IMR-90 (cell line): ENCODE measurements at regions not wholly inside any gene's neighbourhood (a gene's known extent, or its start where the extent isn't known, plus 50 kb on each side); places are given as distances from the start of the nearest gene placed in this dataset.

Source experiments
- ATAC-seq: fragments of 200-7000 bp; cut with Tn5 transposase; 2 replicates; pipeline ENCODE4 v1.9.1; 2020; ENCODE audit warnings: low read depth, mild to moderate bottlenecking, moderate library complexity
- BruUV-seq: library from RNA; stranded (reverse); fragments of 400-500 nt; replicated peaks from 2 replicates; lab custom pipeline; 2021; lab: Mats Ljungman, UMichigan
- CTCF ChIA-PET: fragments of 300-600 bp; formaldehyde crosslinking; extraction: SDS; loops from one replicate; lab custom pipeline; 2021; ENCODE audit warnings: antibody characterized with exemption; lab: Yijun Ruan, JAX
- POLR2A ChIA-PET: fragments of 300-600 bp; sonication (Branson Sonifier 250); formaldehyde crosslinking; loops from one replicate; lab custom pipeline; 2022; ENCODE audit warnings: antibody characterized with exemption; ENCODE audit not compliant: unreplicated experiment; lab: Charles Lee
- DNase-seq: peaks from one replicate; pipeline ENCODE4 v3.0.0; 2013
- H2AFZ ChIP-seq: replicated peaks from 2 replicates; pipeline ENCODE3; 2013; ENCODE audit warnings: low read length, mild to moderate bottlenecking; ENCODE audit not compliant: poor library complexity
- H2AK5ac ChIP-seq: 2 replicates; pipeline ENCODE4 v1.6.1; 2013; ENCODE audit warnings: low read depth, low read length, inconsistent platforms
- H2AK9ac ChIP-seq: replicated peaks from 2 replicates; pipeline ENCODE3; 2013; ENCODE audit warnings: mild to moderate bottlenecking, low read depth, low read length, moderate library complexity; ENCODE audit not compliant: poor library complexity
- H2BK120ac ChIP-seq: 2 replicates; pipeline ENCODE4 v1.6.1; 2013; ENCODE audit warnings: low read depth, low read length, inconsistent platforms
- H2BK15ac ChIP-seq: 3 replicates; pipeline ENCODE4 v1.6.1; 2013; ENCODE audit warnings: low read depth, low read length, inconsistent platforms
- H2BK20ac ChIP-seq: 2 replicates; pipeline ENCODE4 v1.6.1; 2013; ENCODE audit warnings: low read depth, mild to moderate bottlenecking, inconsistent platforms, low read length, moderate library complexity
- H2BK5ac ChIP-seq: 2 replicates; pipeline ENCODE4 v1.6.1; 2013; ENCODE audit warnings: mild to moderate bottlenecking, low read depth, low read length, inconsistent platforms; ENCODE audit not compliant: poor library complexity, severe bottlenecking
- H3K14ac ChIP-seq: replicated peaks from 2 replicates; pipeline ENCODE4 v1.6.1; 2013; ENCODE audit warnings: low read depth, low read length, inconsistent platforms
- H3K18ac ChIP-seq: 2 replicates; pipeline ENCODE4 v1.6.1; 2013; ENCODE audit warnings: low read depth, low read length, control low read depth
- H3K23ac ChIP-seq: 2 replicates; pipeline ENCODE4 v1.6.1; 2013; ENCODE audit warnings: low read depth, low read length, inconsistent platforms
- H3K27ac ChIP-seq: 2 replicates; pipeline ENCODE4 v1.5.1; 2013; ENCODE audit warnings: mild to moderate bottlenecking, control low read depth, low read length; ENCODE audit not compliant: insufficient read depth
- H3K27me3 ChIP-seq: 2 replicates; pipeline ENCODE4 v1.6.1; 2013; ENCODE audit warnings: low read length; ENCODE audit not compliant: control insufficient read depth, insufficient read depth
- H3K36me3 ChIP-seq: 2 replicates; pipeline ENCODE4 v1.6.1; 2013; ENCODE audit warnings: low read length, mixed read lengths; ENCODE audit not compliant: control insufficient read depth, insufficient read depth
- H3K4ac ChIP-seq: 2 replicates; pipeline ENCODE4 v1.6.1; 2013; ENCODE audit warnings: low read depth, low read length, inconsistent platforms
- H3K4me1 ChIP-seq: 2 replicates; pipeline ENCODE4 v1.6.1; 2013; ENCODE audit warnings: low read length, mixed read lengths; ENCODE audit not compliant: control insufficient read depth, insufficient read depth
- H3K4me2 ChIP-seq: 2 replicates; pipeline ENCODE4 v1.6.1; 2013; ENCODE audit warnings: low read depth, mild to moderate bottlenecking, control low read depth, low read length, moderate library complexity
- H3K4me3 ChIP-seq: 2 replicates; pipeline ENCODE4 v1.5.1; 2013; ENCODE audit warnings: low read depth, mild to moderate bottlenecking, control low read depth, low read length, moderate library complexity; ENCODE audit not compliant: insufficient read depth
- H3K56ac ChIP-seq: 2 replicates; pipeline ENCODE4 v1.6.1; 2013; ENCODE audit warnings: low read length, inconsistent platforms; ENCODE audit not compliant: insufficient read depth; ENCODE audit errors: extremely low read depth
- H3K79me1 ChIP-seq, 2 experiments: 2 replicates each; pipeline ENCODE4 v1.6.1; 2013; ENCODE audit warnings: low read length in 2 of 2, inconsistent platforms in 1 of 2, low read depth in 1 of 2
- H3K9ac ChIP-seq: 2 replicates; pipeline ENCODE4 v1.6.1; 2013; ENCODE audit warnings: low read depth, low read length, control low read depth
- H3K9me1 ChIP-seq: 2 replicates; pipeline ENCODE4 v1.6.1; 2013; ENCODE audit warnings: low read length, inconsistent platforms; ENCODE audit not compliant: insufficient read depth
- H3K9me3 ChIP-seq: 2 replicates; pipeline ENCODE4 v1.6.1; 2013; ENCODE audit warnings: low read length; ENCODE audit not compliant: control insufficient read depth, insufficient read depth
- H4K20me1 ChIP-seq: 2 replicates; pipeline ENCODE4 v1.6.1; 2013; ENCODE audit warnings: low read length, inconsistent platforms; ENCODE audit not compliant: insufficient read depth
- H4K5ac ChIP-seq: 2 replicates; pipeline ENCODE4 v1.6.1; 2013; ENCODE audit warnings: mild to moderate bottlenecking, low read depth, low read length, control low read depth
- H4K8ac ChIP-seq, 2 experiments: 2 replicates each; pipeline ENCODE4 v1.6.1; 2013; ENCODE audit warnings: low read depth in 2 of 2, low read length in 2 of 2, control low read depth in 1 of 2, inconsistent platforms in 1 of 2
- H4K91ac ChIP-seq: 2 replicates; pipeline ENCODE4 v1.6.1; 2013; ENCODE audit warnings: low read depth, low read length, inconsistent platforms; ENCODE audit not compliant: insufficient read depth
- BHLHE40 ChIP-seq: fragments of 150-350 bp; IDR thresholded peaks from 2 replicates; pipeline ENCODE4 v1.6.1; 2016; ENCODE audit warnings: mild to moderate bottlenecking, low read depth, low read length
- CEBPB ChIP-seq: IDR thresholded peaks from 2 replicates; pipeline ENCODE4 v1.6.1; 2012; ENCODE audit warnings: low read depth, low read length, improper control_type of control experiment
- CTCF ChIP-seq: conservative IDR thresholded peaks from 2 replicates; pipeline ENCODE4 v1.5.1; 2012; ENCODE audit warnings: mild to moderate bottlenecking, low read depth, low read length, improper control_type of control experiment
- ELK1 ChIP-seq: fragments of 150-350 bp; IDR thresholded peaks from 2 replicates; pipeline ENCODE4 v1.6.1; 2016; ENCODE audit warnings: low read depth, mild to moderate bottlenecking, low read length, moderate library complexity, borderline replicate concordance
- MAFK ChIP-seq: IDR thresholded peaks from 2 replicates; pipeline ENCODE4 v1.6.1; 2012; ENCODE audit warnings: low read depth, low read length, improper control_type of control experiment
- MAZ ChIP-seq: IDR thresholded peaks from 2 replicates; pipeline ENCODE4 v1.6.1; 2012; ENCODE audit warnings: low read depth, mild to moderate bottlenecking, low read length, improper control_type of control experiment, moderate library complexity, borderline replicate concordance
- MXI1 ChIP-seq: IDR thresholded peaks from 2 replicates; pipeline ENCODE4 v1.6.1; 2012; ENCODE audit warnings: low read depth, mild to moderate bottlenecking, low read length, moderate library complexity, borderline replicate concordance
- NFE2L2 ChIP-seq: fragments of 150-350 bp; IDR thresholded peaks from 2 replicates; pipeline ENCODE4 v1.6.1; 2016; ENCODE audit warnings: low read depth, mild to moderate bottlenecking, low read length
- RAD21 ChIP-seq: IDR thresholded peaks from 2 replicates; pipeline ENCODE4 v1.6.1; 2012; ENCODE audit warnings: low read length, improper control_type of control experiment
- RCOR1 ChIP-seq: IDR thresholded peaks from 2 replicates; pipeline ENCODE4 v1.6.1; 2012; ENCODE audit warnings: mild to moderate bottlenecking, low read length, improper control_type of control experiment; ENCODE audit not compliant: insufficient replicate concordance
- RFX5 ChIP-seq: IDR thresholded peaks from 2 replicates; pipeline ENCODE4 v1.8.0; 2012; ENCODE audit warnings: low read depth, mild to moderate bottlenecking, low read length, moderate library complexity
- SMC3 ChIP-seq: fragments of 150-350 bp; IDR thresholded peaks from 2 replicates; pipeline ENCODE4 v1.6.1; 2016; ENCODE audit warnings: low read depth, mild to moderate bottlenecking, antibody characterized with exemption, low read length, moderate library complexity
- USF2 ChIP-seq: fragments of 150-350 bp; IDR thresholded peaks from 2 replicates; pipeline ENCODE4 v1.6.1; 2017; ENCODE audit warnings: mild to moderate bottlenecking, antibody characterized with exemption, low read length, low read depth
- WGBS, 2 experiments: methylation state at CpG; one replicate each; pipeline versions ENCODE4 v1.1.5 to v1.1.7; 2013; ENCODE audit warnings: missing lambda C conversion rate in 2 of 2; ENCODE audit not compliant: insufficient read length in 1 of 2; ENCODE audit errors: extremely low coverage in 2 of 2; 5-methylcytosine and 5-hydroxymethylcytosine counted together
- dilution Hi-C: fragments of 300-500 bp; cut with HindIII; formaldehyde crosslinking; loops from one replicate; pipeline ENCODE4 v1.14.3; 2018; ENCODE audit warnings: low sequenced_read_pairs; ENCODE audit not compliant: unreplicated experiment
- in situ Hi-C: fragments of 300-500 bp; cut with MboI; formaldehyde crosslinking; loops from 3 replicates; pipeline ENCODE4 v1.14.3; 2019; ENCODE audit warnings: low sequenced_read_pairs, inconsistent platforms, mixed read lengths
- intact Hi-C: fragments of 100-400 bp; cut with micrococcal nuclease; formaldehyde crosslinking; loops from 2 replicates; pipeline ENCODE4 v1.10.0; 2022

GRCh38 chr3:106522397-106522796 is 653.6 kb upstream of the CBLB start:
- Histone ChIP-seq H4K8ac (no peak overlapping the region), H3K27me3 (no peaks in the 10 kb centered on the region), H3K14ac (no peak overlapping the region), H3K4me1 (no peaks in the 10 kb centered on the region), H3K18ac (no peak overlapping the region), H3K9me3 (no peaks in the 10 kb centered on the region), H3K79me1 (no peaks in the 10 kb centered on the region), H2BK15ac (no peak overlapping the region), H4K20me1 (no peaks in the 10 kb centered on the region), H2BK20ac (no peak overlapping the region), H3K4ac (no peak overlapping the region), H3K4me2 (no peak overlapping the region), H3K23ac (no peak overlapping the region), H3K9me1 (no peaks in the 10 kb centered on the region), H2BK120ac (no peak overlapping the region), H3K56ac (no peak overlapping the region), H3K4me3 (no peak overlapping the region), H4K91ac (no peak overlapping the region), H4K5ac (no peak overlapping the region), H3K9ac (no peak overlapping the region), H2AK9ac (no peak overlapping the region), H3K27ac (no peak overlapping the region), H2AK5ac (no peak overlapping the region), H2BK5ac (no peak overlapping the region), H3K36me3 (no peaks in the 10 kb centered on the region), H2AFZ (no peak overlapping the region)
- DNase-seq (no peak), ATAC-seq (no peak)
- no peak for TF ChIP-seq RCOR1
- TF ChIP-seq BHLHE40 = no peak
- no peak for TF ChIP-seq USF2
- TF ChIP-seq NFE2L2 = no peak
- TF ChIP-seq MXI1 = no peak
- TF ChIP-seq SMC3 = no peak
- no peak for TF ChIP-seq MAFK
- no peak for TF ChIP-seq RFX5
- TF ChIP-seq MAZ = no peak
- no peak for TF ChIP-seq CTCF
- no peak for TF ChIP-seq CEBPB
- no peak for TF ChIP-seq ELK1
- no peak for TF ChIP-seq RAD21
- dilution Hi-C loops = no loop called here
- in situ Hi-C loops = no loop called here
- POLR2A ChIA-PET = no interaction called here
- CTCF ChIA-PET = no interaction called here
- BruUV-seq = no TSS peak
- WGBS, 2 experiments = 100% methylated on average over 1 of the region's 4 CpGs; no CpG with 5 or more reads in 1 of the 2 experiments
- intact Hi-C loops = no loop called here
